Activated T-helper 1 cell treated with anti-CD3 and anti-CD28 coated beads, Interleukin-12 subunit alpha, Interleukin-12 subunit beta, Interleukin-2, Interleukin-4 antibody, amounts not matched to agents 30 ng/mL and 10 ng/mL and 1 ng/mL, durations not matched to agents 14 hours and 24 hours and 36 hours (primary cell): ENCODE measurements at regions not wholly inside any gene's neighbourhood (a gene's known extent, or its start where the extent isn't known, plus 50 kb on each side); places are given as distances from the start of the nearest gene placed in this dataset.
A peak's percentile ranks its signal among the peaks of the same experiment; 100 is the strongest.

Experiments
- DNase-seq: peaks from one replicate; pipeline ENCODE4 v3.0.0; 2021; ENCODE audit warnings: low spot score
- H3K27ac Mint-ChIP-seq: one replicate; pipeline ENCODE4 v1.8.0; 2021; ENCODE audit warnings: mild to moderate bottlenecking, mixed read lengths
- H3K27me3 Mint-ChIP-seq: one replicate; pipeline ENCODE4 v1.8.0; 2022; ENCODE audit warnings: mild to moderate bottlenecking, moderate library complexity, mixed read lengths; ENCODE audit not compliant: insufficient read depth
- H3K36me3 Mint-ChIP-seq: one replicate; pipeline ENCODE4 v1.8.0; 2021; ENCODE audit warnings: low read depth, mixed read lengths
- H3K4me1 Mint-ChIP-seq: one replicate; pipeline ENCODE4 v1.8.0; 2021; ENCODE audit warnings: low read depth, mixed read lengths
- H3K4me3 Mint-ChIP-seq: one replicate; pipeline ENCODE4 v1.8.0; 2021; ENCODE audit warnings: mild to moderate bottlenecking, moderate library complexity, mixed read lengths
- H3K9me3 Mint-ChIP-seq: one replicate; pipeline ENCODE4 v1.8.0; 2021; ENCODE audit warnings: mixed read lengths
- intact Hi-C: fragments of 100-400 bp; cut with micrococcal nuclease; formaldehyde crosslinking; loops from one replicate; pipeline ENCODE4 v1.15.1; 2024

- no peaks in the 10 kb centered on the region for H3K36me3 Mint-ChIP-seq
- DNase-seq, result no peak
- peaks cover 5% of the 10 kb centered on the region for H3K4me1 Mint-ChIP-seq
- intact Hi-C loops, result no loop called here
- peaks cover 5% of the 10 kb centered on the region for H3K9me3 Mint-ChIP-seq
- no peaks in the 10 kb centered on the region for H3K27me3 Mint-ChIP-seq
- H3K4me3 Mint-ChIP-seq, result no peak overlapping the region
- no peak overlapping the region for H3K27ac Mint-ChIP-seq
Measured at GRCh38 chrX:9132036-9132638, 98.2 kb upstream of the FAM9B start.

DNA sequence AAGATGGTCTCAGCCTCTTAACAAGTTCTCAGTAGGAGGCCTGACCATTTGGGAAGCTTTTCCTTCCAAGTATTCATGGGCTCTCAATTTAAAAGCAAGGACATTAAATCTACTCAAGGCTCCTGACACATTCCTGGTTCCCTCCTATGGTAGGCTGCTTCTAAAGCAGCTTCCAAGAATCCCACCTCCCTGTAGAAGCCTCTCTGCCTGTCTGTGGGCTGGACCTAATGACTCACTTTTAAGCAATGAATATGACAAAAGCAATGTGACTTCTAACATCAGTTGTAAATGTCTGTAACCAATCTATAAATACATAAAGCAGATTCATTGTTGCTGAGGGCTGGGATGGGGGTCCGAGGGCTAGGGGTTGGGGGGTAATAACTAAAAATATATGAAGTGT, 99.5 kb upstream of the FAM9B start:
- Mint-ChIP-seq H3K4me3 (no peak overlapping the region), H3K9me3 (peaks cover 5% of the 10 kb centered on the region), H3K36me3 (no peaks in the 10 kb centered on the region), H3K4me1 (peaks cover 5% of the 10 kb centered on the region), H3K27ac (no peak overlapping the region), H3K27me3 (no peaks in the 10 kb centered on the region)
- no peak for DNase-seq
- intact Hi-C loops, result no loop called here

GRCh38 chrX:9134366-9134765, 100.4 kb upstream of the FAM9B start:
- H3K4me1 Mint-ChIP-seq, result peaks cover 5% of the 10 kb centered on the region
- no peaks in the 10 kb centered on the region for H3K36me3 Mint-ChIP-seq
- peaks cover 5% of the 10 kb centered on the region for H3K9me3 Mint-ChIP-seq
- H3K4me3 Mint-ChIP-seq, result no peak overlapping the region
- intact Hi-C loops, result no loop called here
- no peaks in the 10 kb centered on the region for H3K27me3 Mint-ChIP-seq
- H3K27ac Mint-ChIP-seq, result no peak overlapping the region
- no peak for DNase-seq

- Mint-ChIP-seq H3K4me3 (no peak overlapping the region), H3K4me1 (peaks cover 3% of the 10 kb centered on the region), H3K27me3 (no peaks in the 10 kb centered on the region), H3K36me3 (no peaks in the 10 kb centered on the region), H3K27ac (no peak overlapping the region), H3K9me3 (peaks cover 5% of the 10 kb centered on the region)
- no peak for DNase-seq
- intact Hi-C loops, result no loop called here
Measured at GRCh38 chrX:9135901-9136510, 102.1 kb upstream of the FAM9B start.

- no peak for DNase-seq
- Mint-ChIP-seq H3K36me3 (no peaks in the 10 kb centered on the region), H3K4me3 (no peak overlapping the region), H3K27me3 (no peaks in the 10 kb centered on the region), H3K9me3 (peaks cover 5% of the 10 kb centered on the region), H3K4me1 (no peaks in the 10 kb centered on the region), H3K27ac (no peak overlapping the region)
- intact Hi-C loops, result no loop called here
Measured at GRCh38 chrX:9137152-9137551, 103.2 kb upstream of the FAM9B start.

DNA sequence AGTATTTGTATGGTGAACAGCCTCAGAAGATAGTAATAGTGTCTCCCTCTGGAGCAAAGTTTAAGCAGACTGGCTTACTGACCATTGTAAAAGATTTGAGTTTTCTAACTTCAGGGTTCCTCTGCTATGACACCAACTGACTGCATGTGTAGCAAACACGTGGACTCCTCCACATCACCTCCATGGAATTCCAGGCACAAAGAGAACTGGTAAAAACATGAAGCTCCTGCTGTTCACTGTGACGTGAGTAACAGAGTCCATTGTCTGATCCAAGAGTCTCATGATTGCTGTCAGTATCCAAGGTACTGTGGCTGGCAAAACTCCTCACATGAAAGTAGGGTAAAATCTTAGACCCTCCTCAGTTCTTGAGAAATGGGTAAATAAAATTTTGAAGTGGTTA, 107.6 kb upstream of the FAM9B start:
- H3K36me3 Mint-ChIP-seq, result no peaks in the 10 kb centered on the region
- peaks cover 1% of the 10 kb centered on the region for H3K27me3 Mint-ChIP-seq
- H3K4me3 Mint-ChIP-seq, result no peak overlapping the region
- H3K9me3 Mint-ChIP-seq, result no peaks in the 10 kb centered on the region
- intact Hi-C loops, result no loop called here
- H3K4me1 Mint-ChIP-seq, result no peaks in the 10 kb centered on the region
- H3K27ac Mint-ChIP-seq, result no peak overlapping the region
- DNase-seq, result no peak

GRCh38 chrX:9144701-9145241, 110.8 kb upstream of the FAM9B start:
- intact Hi-C loops, result no loop called here

GRCh38 chrX:9146657-9147056, 112.7 kb upstream of the FAM9B start:
- peaks cover 1% of the 10 kb centered on the region for H3K27me3 Mint-ChIP-seq
- no peak overlapping the region for H3K27ac Mint-ChIP-seq
- H3K36me3 Mint-ChIP-seq, result peaks cover under 1% of the 10 kb centered on the region
- no peaks in the 10 kb centered on the region for H3K4me1 Mint-ChIP-seq
- peaks cover 2% of the 10 kb centered on the region for H3K9me3 Mint-ChIP-seq
- DNase-seq, result no peak
- no peak overlapping the region for H3K4me3 Mint-ChIP-seq
- intact Hi-C loops, result no loop called here

More at GRCh38 chrX:9144701-9145241, 110.8 kb upstream of the FAM9B start:
- Mint-ChIP-seq H3K27me3 (peaks cover 1% of the 10 kb centered on the region), H3K4me3 (no peak overlapping the region), H3K9me3 (no peaks in the 10 kb centered on the region), H3K4me1 (no peaks in the 10 kb centered on the region), H3K36me3 (no peaks in the 10 kb centered on the region), H3K27ac (peak overlapping the region; percentile 12)
- no peak for DNase-seq

GRCh38 chrX:9147086-9147485, 113.2 kb upstream of the FAM9B start:
- peaks cover 6% of the 10 kb centered on the region for H3K9me3 Mint-ChIP-seq
- H3K27me3 Mint-ChIP-seq, result peaks cover 1% of the 10 kb centered on the region
- no peak overlapping the region for H3K4me3 Mint-ChIP-seq
- DNase-seq, result no peak
- H3K27ac Mint-ChIP-seq, result no peak overlapping the region
- H3K36me3 Mint-ChIP-seq, result peaks cover 3% of the 10 kb centered on the region
- no peaks in the 10 kb centered on the region for H3K4me1 Mint-ChIP-seq
- intact Hi-C loops, result no loop called here

GRCh38 chrX:9147726-9148125, 113.8 kb upstream of the FAM9B start:
- DNase-seq, result no peak
- H3K4me1 Mint-ChIP-seq, result no peaks in the 10 kb centered on the region
- H3K27me3 Mint-ChIP-seq, result peaks cover 1% of the 10 kb centered on the region
- intact Hi-C loops, result no loop called here
- H3K9me3 Mint-ChIP-seq, result peaks cover 6% of the 10 kb centered on the region
- H3K4me3 Mint-ChIP-seq, result no peak overlapping the region
- no peak overlapping the region for H3K27ac Mint-ChIP-seq
- peaks cover 3% of the 10 kb centered on the region for H3K36me3 Mint-ChIP-seq

GRCh38 chrX:9148615-9149399, 114.9 kb upstream of the FAM9B start:
- DNase-seq, result no peak
- H3K4me3 Mint-ChIP-seq, result no peak overlapping the region
- no peak overlapping the region for H3K27ac Mint-ChIP-seq
- peaks cover 3% of the 10 kb centered on the region for H3K36me3 Mint-ChIP-seq
- H3K4me1 Mint-ChIP-seq, result peaks cover 10% of the 10 kb centered on the region
- H3K27me3 Mint-ChIP-seq, result peaks cover 1% of the 10 kb centered on the region
- H3K9me3 Mint-ChIP-seq, result peaks cover 12% of the 10 kb centered on the region
- intact Hi-C loops, result no loop called here

DNA sequence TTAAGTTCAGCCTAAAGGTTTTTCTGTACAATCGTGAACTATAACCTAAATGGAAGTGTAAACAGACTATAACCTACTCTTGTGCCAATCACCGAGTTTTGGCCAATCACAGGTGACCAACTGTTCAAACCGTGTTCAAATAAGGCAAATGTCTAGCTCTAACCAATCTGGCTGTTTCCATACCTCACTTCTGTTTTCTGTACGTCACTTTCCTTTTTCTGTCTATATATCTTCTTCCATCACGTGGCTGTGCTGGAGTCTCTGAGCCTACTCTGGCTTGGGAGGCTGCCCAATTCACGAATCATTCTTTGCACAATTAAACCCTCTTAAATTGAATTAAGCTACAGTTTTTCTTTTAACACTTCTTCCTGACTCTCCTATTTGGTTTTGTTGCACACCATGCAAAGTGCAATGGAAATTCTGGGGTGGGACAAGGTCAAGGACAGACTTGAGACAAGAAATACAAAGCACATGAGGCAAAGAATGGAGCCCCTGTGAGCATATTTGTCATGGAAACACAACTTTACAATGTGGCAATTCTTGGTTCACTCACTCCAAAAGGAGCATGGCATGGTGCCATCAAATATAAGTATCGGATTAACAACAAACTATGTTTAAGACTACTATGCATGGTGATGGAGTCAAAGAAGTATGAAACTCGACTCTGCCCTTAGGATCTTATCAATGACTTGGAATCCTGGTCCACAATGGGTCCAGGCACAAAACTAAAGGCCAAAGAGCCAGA, 115.7 kb upstream of the FAM9B start:
- no peak overlapping the region for H3K4me3 Mint-ChIP-seq
- intact Hi-C loops, result no loop called here
- peaks cover 12% of the 10 kb centered on the region for H3K9me3 Mint-ChIP-seq
- peaks cover 3% of the 10 kb centered on the region for H3K36me3 Mint-ChIP-seq
- no peaks in the 10 kb centered on the region for H3K27me3 Mint-ChIP-seq
- peaks cover 10% of the 10 kb centered on the region for H3K4me1 Mint-ChIP-seq
- DNase-seq, result no peak
- H3K27ac Mint-ChIP-seq, result no peak overlapping the region
